ENCODE measurements at regions not wholly inside any gene's neighbourhood (a gene's known extent, or its start where the extent isn't known, plus 50 kb on each side); places are given as distances from the start of the nearest gene placed in this dataset.

- no peak for ATAC-seq (ENCODE audit: low read depth)
These were observed 181.8 kb upstream of the PARD3B start for GRCh38 chr2:204363513-204363912.

GRCh38 chr2:204364860-204365535, 180.3 kb upstream of the PARD3B start:
- Histone ChIP-seq H3K27ac (ENCODE audit: poor library complexity, severe bottlenecking) (no peak overlapping the region), H3K9me3 (ENCODE audit: severe bottlenecking) (no peaks in the 10 kb centered on the region), H3K4me3 (ENCODE audit: severe bottlenecking) (no peak overlapping the region), H3K36me3 (ENCODE audit: low read depth) (no peaks in the 10 kb centered on the region), H3K4me1 (ENCODE audit: insufficient read depth, poor library complexity, severe bottlenecking) (no peaks in the 10 kb centered on the region), H3K27me3 (ENCODE audit: insufficient read depth, poor library complexity, severe bottlenecking) (no peaks in the 10 kb centered on the region)
- ATAC-seq (ENCODE audit: low read depth) (no peak), DNase-seq (ENCODE audit: low spot score) (no peak)
- TF ChIP-seq CTCF (IDR thresholded peaks at IDR 0.05; ENCODE audit: poor library complexity, severe bottlenecking) = no peak

More at GRCh38 chr2:204363513-204363912, 181.8 kb upstream of the PARD3B start:
- H3K4me1 ChIP-seq (ENCODE audit: insufficient read depth, poor library complexity, severe bottlenecking) = no peaks in the 10 kb centered on the region
- H3K27ac ChIP-seq (ENCODE audit: poor library complexity, severe bottlenecking) = no peak overlapping the region
- TF ChIP-seq CTCF (IDR thresholded peaks at IDR 0.05; ENCODE audit: poor library complexity, severe bottlenecking) = no peak
- H3K4me3 ChIP-seq (ENCODE audit: severe bottlenecking) = no peak overlapping the region
- no peaks in the 10 kb centered on the region for H3K9me3 ChIP-seq (ENCODE audit: severe bottlenecking)
- DNase-seq (ENCODE audit: low spot score) = no peak
- H3K36me3 ChIP-seq (ENCODE audit: low read depth) = no peaks in the 10 kb centered on the region
- no peaks in the 10 kb centered on the region for H3K27me3 ChIP-seq (ENCODE audit: insufficient read depth, poor library complexity, severe bottlenecking)

- Histone ChIP-seq H3K4me3 (ENCODE audit: severe bottlenecking) (no peak overlapping the region), H3K27me3 (ENCODE audit: insufficient read depth, poor library complexity, severe bottlenecking) (no peaks in the 10 kb centered on the region), H3K36me3 (ENCODE audit: low read depth) (no peaks in the 10 kb centered on the region), H3K4me1 (ENCODE audit: insufficient read depth, poor library complexity, severe bottlenecking) (no peaks in the 10 kb centered on the region), H3K27ac (ENCODE audit: poor library complexity, severe bottlenecking) (no peak overlapping the region), H3K9me3 (ENCODE audit: severe bottlenecking) (no peaks in the 10 kb centered on the region)
- ATAC-seq (ENCODE audit: low read depth) (no peak), DNase-seq (ENCODE audit: low spot score) (no peak)
- no peak for TF ChIP-seq CTCF (IDR thresholded peaks at IDR 0.05; ENCODE audit: poor library complexity, severe bottlenecking)
These were observed 179.5 kb upstream of the PARD3B start for GRCh38 chr2:204365811-204366210.

- Histone ChIP-seq H3K36me3 (ENCODE audit: low read depth) (no peaks in the 10 kb centered on the region), H3K9me3 (ENCODE audit: severe bottlenecking) (no peaks in the 10 kb centered on the region), H3K4me3 (ENCODE audit: severe bottlenecking) (no peak overlapping the region), H3K4me1 (ENCODE audit: insufficient read depth, poor library complexity, severe bottlenecking) (no peaks in the 10 kb centered on the region), H3K27me3 (ENCODE audit: insufficient read depth, poor library complexity, severe bottlenecking) (no peaks in the 10 kb centered on the region), H3K27ac (ENCODE audit: poor library complexity, severe bottlenecking) (no peak overlapping the region)
- TF ChIP-seq CTCF (IDR thresholded peaks at IDR 0.05; ENCODE audit: poor library complexity, severe bottlenecking) = no peak
- DNase-seq (ENCODE audit: low spot score) (no peak), ATAC-seq (ENCODE audit: low read depth) (no peak)
These were observed 177.8 kb upstream of the PARD3B start for GRCh38 chr2:204367466-204367865.

- no peaks in the 10 kb centered on the region for H3K36me3 ChIP-seq (ENCODE audit: low read depth)
- TF ChIP-seq CTCF (IDR thresholded peaks at IDR 0.05; ENCODE audit: poor library complexity, severe bottlenecking) = no peak
- no peaks in the 10 kb centered on the region for H3K27me3 ChIP-seq (ENCODE audit: insufficient read depth, poor library complexity, severe bottlenecking)
- no peak overlapping the region for H3K4me3 ChIP-seq (ENCODE audit: severe bottlenecking)
- no peaks in the 10 kb centered on the region for H3K4me1 ChIP-seq (ENCODE audit: insufficient read depth, poor library complexity, severe bottlenecking)
- H3K9me3 ChIP-seq (ENCODE audit: severe bottlenecking) = no peaks in the 10 kb centered on the region
- H3K27ac ChIP-seq (ENCODE audit: poor library complexity, severe bottlenecking) = no peak overlapping the region
- ATAC-seq (ENCODE audit: low read depth) = no peak
- no peak for DNase-seq (ENCODE audit: low spot score)
These were observed 175.0 kb upstream of the PARD3B start for GRCh38 chr2:204370172-204370718.

Data from RWPE2 (cell line).